Ectodermal cell (in vitro differentiated cells): ENCODE measurements at regions not wholly inside any gene's neighbourhood (a gene's known extent, or its start where the extent isn't known, plus 50 kb on each side); places are given as distances from the start of the nearest gene placed in this dataset.

Source experiments
- H3K27ac ChIP-seq: 2 replicates; pipeline ENCODE4 v1.7.0; 2013; ENCODE audit warnings: mild to moderate bottlenecking, low read depth, low read length; ENCODE audit not compliant: insufficient read depth, poor library complexity, severe bottlenecking
- H3K27me3 ChIP-seq: 2 replicates; pipeline ENCODE4 v1.7.0; 2013; ENCODE audit warnings: mild to moderate bottlenecking, low read length; ENCODE audit not compliant: insufficient read depth, control insufficient read depth, poor library complexity, severe bottlenecking
- H3K36me3 ChIP-seq: one replicate; pipeline ENCODE4 v1.7.0; 2013; ENCODE audit warnings: low read length; ENCODE audit not compliant: control insufficient read depth, insufficient read depth
- H3K4me1 ChIP-seq: one replicate; pipeline ENCODE4 v1.7.0; 2013; ENCODE audit warnings: low read length; ENCODE audit not compliant: control insufficient read depth, insufficient read depth
- H3K4me3 ChIP-seq: 2 replicates; pipeline ENCODE4 v1.7.0; 2013; ENCODE audit warnings: low read depth, low read length, control low read depth; ENCODE audit not compliant: insufficient read depth
- H3K9me3 ChIP-seq: 2 replicates; pipeline ENCODE4 v1.7.0; 2013; ENCODE audit warnings: mild to moderate bottlenecking, low read length, moderate library complexity; ENCODE audit not compliant: control insufficient read depth
- WGBS, 2 experiments: methylation state at CpG; one replicate each; pipeline ENCODE4 v1.1.7; 2013; ENCODE audit warnings: missing lambda C conversion rate in 2 of 2; 5-methylcytosine and 5-hydroxymethylcytosine counted together

- no peak overlapping the region for H3K4me3 ChIP-seq
- 83 to 88% methylated on average over 1 of the region's 1 CpG for WGBS, 2 experiments
Measured at GRCh38 chr9:109616571-109617120, 118.5 kb upstream of the PTPN3 start.

GRCh38 chr9:109619310-109619709 lies 121.2 kb upstream of the PTPN3 start:
- Histone ChIP-seq H3K27me3 (no peaks in the 10 kb centered on the region), H3K9me3 (no peaks in the 10 kb centered on the region), H3K36me3 (no peaks in the 10 kb centered on the region), H3K4me1 (no peaks in the 10 kb centered on the region), H3K27ac (no peak overlapping the region), H3K4me3 (no peak overlapping the region)
- WGBS, 2 experiments = 80 to 93% methylated on average over 2 of the region's 3 CpGs

More at GRCh38 chr9:109616571-109617120, 118.5 kb upstream of the PTPN3 start:
- Histone ChIP-seq H3K4me1 (no peaks in the 10 kb centered on the region), H3K27me3 (no peaks in the 10 kb centered on the region), H3K27ac (no peak overlapping the region), H3K9me3 (no peaks in the 10 kb centered on the region), H3K36me3 (no peaks in the 10 kb centered on the region)

GRCh38 chr9:109624143-109624542 lies 126.0 kb upstream of the PTPN3 start:
- no peak overlapping the region for H3K4me3 ChIP-seq
- no peaks in the 10 kb centered on the region for H3K4me1 ChIP-seq
- no peaks in the 10 kb centered on the region for H3K27me3 ChIP-seq
- 92 to 95% methylated on average over 3 of the region's 3 CpGs for WGBS, 2 experiments
- no peaks in the 10 kb centered on the region for H3K9me3 ChIP-seq
- no peaks in the 10 kb centered on the region for H3K36me3 ChIP-seq
- no peak overlapping the region for H3K27ac ChIP-seq

GRCh38 chr9:109624896-109625295 lies 126.8 kb upstream of the PTPN3 start:
- WGBS, 2 experiments = 38 to 58% methylated on average over 1 of the region's 1 CpG
- Histone ChIP-seq H3K27me3 (no peaks in the 10 kb centered on the region), H3K27ac (no peak overlapping the region), H3K9me3 (no peaks in the 10 kb centered on the region), H3K4me1 (no peaks in the 10 kb centered on the region), H3K36me3 (no peaks in the 10 kb centered on the region), H3K4me3 (no peak overlapping the region)

GRCh38 chr9:109627042-109627441 lies 128.9 kb upstream of the PTPN3 start:
- H3K27me3 ChIP-seq = no peaks in the 10 kb centered on the region
- no peak overlapping the region for H3K4me3 ChIP-seq
- WGBS, 2 experiments = 84 to 90% methylated on average over 4 of the region's 4 CpGs
- H3K36me3 ChIP-seq = no peaks in the 10 kb centered on the region
- H3K4me1 ChIP-seq = no peaks in the 10 kb centered on the region
- H3K9me3 ChIP-seq = no peaks in the 10 kb centered on the region
- H3K27ac ChIP-seq = no peak overlapping the region

- no peaks in the 10 kb centered on the region for H3K4me1 ChIP-seq
- no peaks in the 10 kb centered on the region for H3K9me3 ChIP-seq
- no peak overlapping the region for H3K27ac ChIP-seq
- no peaks in the 10 kb centered on the region for H3K27me3 ChIP-seq
- no peak overlapping the region for H3K4me3 ChIP-seq
- H3K36me3 ChIP-seq = no peaks in the 10 kb centered on the region
- WGBS, 2 experiments = 83 to 92% methylated on average over 1 of the region's 1 CpG
Measured at GRCh38 chr9:109629615-109630014, 131.5 kb upstream of the PTPN3 start.

GRCh38 chr9:109632817-109633216 lies 134.7 kb upstream of the PTPN3 start:
- H3K27ac ChIP-seq = no peak overlapping the region
- 85 to 95% methylated on average over 1 to 2 of the region's 2 CpGs for WGBS, 2 experiments
- no peak overlapping the region for H3K4me3 ChIP-seq
- no peaks in the 10 kb centered on the region for H3K4me1 ChIP-seq
- H3K9me3 ChIP-seq = no peaks in the 10 kb centered on the region
- H3K27me3 ChIP-seq = peaks cover 6% of the 10 kb centered on the region
- no peaks in the 10 kb centered on the region for H3K36me3 ChIP-seq

- no peaks in the 10 kb centered on the region for H3K9me3 ChIP-seq
- peaks cover 63% of the 10 kb centered on the region for H3K27me3 ChIP-seq
- H3K4me3 ChIP-seq = peak overlapping the region; percentile 54
- no peak overlapping the region for H3K27ac ChIP-seq
- H3K4me1 ChIP-seq = peaks cover 15% of the 10 kb centered on the region
- H3K36me3 ChIP-seq = no peaks in the 10 kb centered on the region
- 6 to 7% methylated on average over 43 of the region's 43 CpGs for WGBS, 2 experiments
Measured at GRCh38 chr9:109639674-109640579, 140.1 kb upstream of the PALM2AKAP2 start.

- H3K36me3 ChIP-seq = no peaks in the 10 kb centered on the region
- H3K27ac ChIP-seq = no peak overlapping the region
- no peaks in the 10 kb centered on the region for H3K9me3 ChIP-seq
- peaks cover 15% of the 10 kb centered on the region for H3K4me1 ChIP-seq
- WGBS, 2 experiments = 5 to 7% methylated on average over 58 to 59 of the region's 59 CpGs
- H3K27me3 ChIP-seq = peaks cover 63% of the 10 kb centered on the region
- peak overlapping the region; percentile 54 for H3K4me3 ChIP-seq
Measured at GRCh38 chr9:109640580-109641371, 139.2 kb upstream of the PALM2AKAP2 start.

GRCh38 chr9:109641372-109641659 lies 138.7 kb upstream of the PALM2AKAP2 start:
- 60 to 63% methylated on average over 8 of the region's 8 CpGs for WGBS, 2 experiments
- H3K36me3 ChIP-seq = no peaks in the 10 kb centered on the region
- peaks cover 63% of the 10 kb centered on the region for H3K27me3 ChIP-seq
- no peak overlapping the region for H3K4me3 ChIP-seq
- peaks cover 15% of the 10 kb centered on the region for H3K4me1 ChIP-seq
- no peaks in the 10 kb centered on the region for H3K9me3 ChIP-seq
- H3K27ac ChIP-seq = no peak overlapping the region
